Endothelial cell of umbilical vein (primary cell): ENCODE measurements at regions not wholly inside any gene's neighbourhood (a gene's known extent, or its start where the extent isn't known, plus 50 kb on each side); places are given as distances from the start of the nearest gene placed in this dataset.

Experiments used
- BruUV-seq: library from RNA; stranded (reverse); fragments of 400-500 nt; replicated peaks from 2 replicates; lab custom pipeline; 2021; lab: Mats Ljungman, UMichigan
- CTCF ChIA-PET: fragments of 300-600, 350-600 bp; sonication (Branson Sonifier 250); formaldehyde crosslinking; loops from one replicate; lab custom pipeline; 2021; ENCODE audit warnings: antibody characterized with exemption, inconsistent platforms; lab: Charles Lee
- POLR2A ChIA-PET: fragments of 300-600, 350-600 bp; sonication (Branson Sonifier 250); formaldehyde crosslinking; loops from one replicate; lab custom pipeline; 2021; ENCODE audit warnings: antibody characterized with exemption, inconsistent platforms; lab: Charles Lee
- DNase-seq: peaks from one replicate; pipeline ENCODE4 v3.0.0-alpha.2; 2011; ENCODE audit warnings: low read depth, low spot score
- FAIRE-seq: peaks from 2 replicates; lab custom pipeline; 2011; peaks lifted over from hg19 to GRCh38; lab: Jason Lieb, UNC
- H2AFZ ChIP-seq: 2 replicates; pipeline ENCODE4 v1.6.0; 2012; ENCODE audit warnings: low read depth, low read length, control low read depth, inconsistent platforms
- H3K27ac ChIP-seq: 2 replicates; pipeline ENCODE4 v1.5.1; 2011; ENCODE audit warnings: low read depth, mild to moderate bottlenecking, control low read depth, low read length, moderate library complexity; ENCODE audit not compliant: insufficient read depth
- H3K27me3 ChIP-seq, 2 experiments: 2 replicates each; pipeline versions ENCODE4 v1.6.0 to v1.6.1; 2011; ENCODE audit warnings: low read length in 2 of 2, mixed read lengths in 1 of 2; ENCODE audit not compliant: control insufficient read depth in 2 of 2, insufficient read depth in 2 of 2
- H3K36me3 ChIP-seq, 2 experiments: 2 replicates in 1 of 2; 3 replicates in 1 of 2; pipeline ENCODE4 v1.5.1; 2011; ENCODE audit warnings: low read length in 2 of 2, mild to moderate bottlenecking in 1 of 2, moderate library complexity in 1 of 2; ENCODE audit not compliant: control insufficient read depth in 2 of 2, insufficient read depth in 2 of 2; ENCODE audit errors: extremely low read depth in 1 of 2
- H3K4me1 ChIP-seq: 3 replicates; pipeline ENCODE4 v1.5.1; 2011; ENCODE audit warnings: mild to moderate bottlenecking, low read length; ENCODE audit not compliant: control insufficient read depth, insufficient read depth; ENCODE audit errors: extremely low read depth
- H3K4me2 ChIP-seq: 2 replicates; pipeline ENCODE4 v1.6.1; 2011; ENCODE audit warnings: low read length, control low read depth, mixed read lengths; ENCODE audit not compliant: insufficient read depth
- H3K4me3 ChIP-seq, 3 experiments: fragments of 200-600 bp in 1 of 3; sonication (generic), shearing (Covaris generic) in 1 of 3; replicated peaks in 1 of 3; 2 replicates each; pipeline ENCODE4 v1.5.1; 2011 to 2016; ENCODE audit warnings: control low read depth in 3 of 3, low read length in 3 of 3, mild to moderate bottlenecking in 2 of 3, inconsistent platforms in 1 of 3, low read depth in 1 of 3, moderate library complexity in 1 of 3; ENCODE audit not compliant: insufficient read depth in 1 of 3
- H3K79me2 ChIP-seq: 2 replicates; pipeline ENCODE4 v1.6.0; 2012; ENCODE audit warnings: low read length, inconsistent platforms; ENCODE audit not compliant: control insufficient read depth, insufficient read depth
- H3K9ac ChIP-seq: replicated peaks from 2 replicates; pipeline ENCODE3; 2011; ENCODE audit warnings: low read length, control low read depth; ENCODE audit not compliant: insufficient read depth; ENCODE audit errors: extremely low read depth
- H3K9me1 ChIP-seq: replicated peaks from 3 replicates; pipeline ENCODE4 v1.6.0; 2011; ENCODE audit warnings: mild to moderate bottlenecking, low read length; ENCODE audit not compliant: control insufficient read depth, insufficient read depth; ENCODE audit errors: extremely low read depth
- H3K9me3 ChIP-seq: replicated peaks from 2 replicates; pipeline ENCODE4 v1.5.1; 2012; ENCODE audit warnings: low read length, inconsistent platforms; ENCODE audit not compliant: control insufficient read depth, insufficient read depth
- H4K20me1 ChIP-seq: replicated peaks from 2 replicates; pipeline ENCODE3; 2011; ENCODE audit warnings: mild to moderate bottlenecking, low read length; ENCODE audit not compliant: control insufficient read depth, insufficient read depth; ENCODE audit errors: extremely low read depth
- CTCF ChIP-seq, 2 donors: IDR thresholded peaks; 1 replicate in 1 of 2; 2 replicates in 1 of 2; pipeline ENCODE4 v1.5.1; 2011; ENCODE audit warnings: low read length in 2 of 2, mild to moderate bottlenecking in 2 of 2, moderate library complexity in 2 of 2, control low read depth in 1 of 2, inconsistent platforms in 1 of 2, low read depth in 1 of 2; ENCODE audit not compliant: insufficient read depth in 1 of 2; ENCODE audit errors: extremely low read depth in 1 of 2
- EZH2 ChIP-seq: IDR thresholded peaks from 2 replicates; pipeline ENCODE4 v1.6.1; 2012; ENCODE audit warnings: borderline replicate concordance, low read depth, mild to moderate bottlenecking, moderate library complexity, low read length, inconsistent platforms; ENCODE audit not compliant: severe bottlenecking
- FOS ChIP-seq: IDR thresholded peaks from 2 replicates; pipeline ENCODE4 v1.6.1; 2011; ENCODE audit warnings: mild to moderate bottlenecking, low read length, moderate library complexity, borderline replicate concordance; ENCODE audit not compliant: insufficient read depth
- GATA2 ChIP-seq: IDR thresholded peaks from 2 replicates; pipeline ENCODE4 v1.7.0; 2011; ENCODE audit warnings: low read depth, mild to moderate bottlenecking, moderate library complexity, mixed read lengths, low read length; ENCODE audit not compliant: insufficient read length, insufficient read depth
- JUN ChIP-seq: IDR thresholded peaks from 2 replicates; pipeline ENCODE4 v1.6.1; 2011; ENCODE audit warnings: borderline replicate concordance, low read depth; ENCODE audit not compliant: insufficient read length, insufficient read depth
- MAX ChIP-seq: IDR thresholded peaks from 2 replicates; pipeline ENCODE4 v1.6.1; 2011; ENCODE audit not compliant: insufficient read depth, insufficient read length
- MYC ChIP-seq: IDR thresholded peaks from one replicate; pipeline ENCODE4 v1.6.1; 2011; ENCODE audit warnings: mild to moderate bottlenecking, low read depth, low read length
- POLR2A ChIP-seq: IDR thresholded peaks from 2 replicates; pipeline ENCODE4 v1.6.1; 2012; ENCODE audit warnings: low read depth, mild to moderate bottlenecking, control low read depth, low read length
- dilution Hi-C: fragments of 300-500 bp; cut with MboI; formaldehyde crosslinking; loops from one replicate; pipeline ENCODE4 v1.15.0; 2019; ENCODE audit warnings: low sequenced_read_pairs; ENCODE audit not compliant: extremely low pct_ligation_motif_present
- intact Hi-C: fragments of 100-400 bp; cut with micrococcal nuclease; formaldehyde crosslinking; loops from one replicate; pipeline ENCODE4 v1.10.0; 2022

- BruUV-seq, result no TSS peak
- intact Hi-C loops, result no loop called here
- FAIRE-seq (no peak), DNase-seq (no peak)
- H3K9me1 ChIP-seq, result no peaks in the 10 kb centered on the region
- dilution Hi-C loops, result no loop called here
- TF ChIP-seq FOS (no peak), JUN (no peak), POLR2A (no peak), EZH2 (no peak), CTCF (IDR thresholded peaks at IDR 0.05; ENCODE audit: extremely low read depth in 1 of 2, insufficient read depth in 1 of 2, low read depth in 1 of 2, low read length in 2 of 2) (no peak), MYC (no peak), GATA2 (no peak), MAX (no peak)
- POLR2A ChIA-PET, result no interaction called here
- no peak overlapping the region for H3K4me2 ChIP-seq
- no peaks in the 10 kb centered on the region for H3K36me3 ChIP-seq
- no peaks in the 10 kb centered on the region for H3K4me1 ChIP-seq
- CTCF ChIA-PET, result interaction anchor here (1.2 kb wide), 1 partner anchor 352 kb away, joined by 3 read pairs; no protein-coding TSS in a partner anchor
- no peak overlapping the region for H3K4me3 ChIP-seq
- no peak overlapping the region for H2AFZ ChIP-seq
- no peaks in the 10 kb centered on the region for H3K27me3 ChIP-seq
- H3K9ac ChIP-seq, result no peak overlapping the region
- no peaks in the 10 kb centered on the region for H3K79me2 ChIP-seq
- no peaks in the 10 kb centered on the region for H4K20me1 ChIP-seq
- no peak overlapping the region for H3K27ac ChIP-seq
- no peaks in the 10 kb centered on the region for H3K9me3 ChIP-seq
Measured at GRCh38 chr7:41054960-41055661, 647.8 kb downstream of the INHBA start.
